BLaER1 treated with 17β-estradiol and CSF1 and Interleukin-3, amounts not matched to agents 10 nM and 100 nM (cell line): ENCODE measurements at regions not wholly inside any gene's neighbourhood (a gene's known extent, or its start where the extent isn't known, plus 50 kb on each side); places are given as distances from the start of the nearest gene placed in this dataset.

ENCODE experiments used
- H3K27ac ChIP-seq, 11 experiments: shearing (Covaris generic); formaldehyde crosslinking; 2 replicates each; pipeline ENCODE4 v1.8.1; 2022
- H3K27me3 ChIP-seq, 11 experiments: shearing (Covaris generic); formaldehyde crosslinking; 2 replicates each; pipeline ENCODE4 v1.8.1; 2022
- H3K36me3 ChIP-seq, 11 experiments: shearing (Covaris generic); formaldehyde crosslinking; 2 replicates each; pipeline ENCODE4 v1.8.1; 2022
- H3K4me1 ChIP-seq, 10 experiments: shearing (Covaris generic); formaldehyde crosslinking; 2 replicates each; pipeline ENCODE4 v1.8.1; 2022
- H3K4me2 ChIP-seq, 11 experiments: shearing (Covaris generic); formaldehyde crosslinking; 2 replicates each; pipeline ENCODE4 v1.8.1; 2022
- H3K4me3 ChIP-seq, 10 experiments: shearing (Covaris generic); formaldehyde crosslinking; 2 replicates each; pipeline ENCODE4 v1.8.1; 2022
- H3K9ac ChIP-seq, 11 experiments: shearing (Covaris generic); formaldehyde crosslinking; 2 replicates each; pipeline ENCODE4 v1.8.1; 2022
- H3K9me3 ChIP-seq, 11 experiments: shearing (Covaris generic); formaldehyde crosslinking; replicated peaks in 1 of 11; 2 replicates each; pipeline ENCODE4 v1.8.1; 2022
- H4K20me1 ChIP-seq, 11 experiments: shearing (Covaris generic); formaldehyde crosslinking; 2 replicates each; pipeline ENCODE4 v1.8.1; 2022
- Cebpa-rat ChIP-seq, 11 experiments: shearing (Covaris generic); IDR thresholded peaks; 2 replicates each; pipeline ENCODE4 v1.8.1; 2022

GRCh38 chr5:120225524-120225923 is 238.6 kb upstream of the PRR16 start:
- H3K4me1 ChIP-seq, result no peaks in the 10 kb centered on the region
- H3K9ac ChIP-seq, result no peak overlapping the region
- TF ChIP-seq Cebpa-rat (IDR thresholded peaks at IDR 0.05), result no peak
- no peaks in the 10 kb centered on the region for H3K36me3 ChIP-seq
- no peak overlapping the region for H3K27ac ChIP-seq
- no peak overlapping the region for H3K4me3 ChIP-seq
- peaks cover 0 to 24% (median 0%) of the 10 kb centered on the region in 11 experiments; a peak in 6 of 22 replicates for H3K9me3 ChIP-seq
- H3K27me3 ChIP-seq, result no peaks in the 10 kb centered on the region
- no peaks in the 10 kb centered on the region for H4K20me1 ChIP-seq
- no peak overlapping the region for H3K4me2 ChIP-seq

- Histone ChIP-seq H3K27ac (no peak overlapping the region), H3K36me3 (no peaks in the 10 kb centered on the region), H4K20me1 (no peaks in the 10 kb centered on the region), H3K4me2 (no peak overlapping the region), H3K4me1 (no peaks in the 10 kb centered on the region), H3K4me3 (no peak overlapping the region), H3K9ac (no peak overlapping the region), H3K9me3 (peaks cover 0 to 13% (median 0%) of the 10 kb centered on the region in 11 experiments; a peak in 5 of 22 replicates), H3K27me3 (no peaks in the 10 kb centered on the region)
- no peak for TF ChIP-seq Cebpa-rat (IDR thresholded peaks at IDR 0.05)
Measured at GRCh38 chr5:120228262-120229031, 235.7 kb upstream of the PRR16 start.

GRCh38 chr5:120229036-120229435 is 235.1 kb upstream of the PRR16 start:
- Histone ChIP-seq H3K4me1 (no peaks in the 10 kb centered on the region), H3K9ac (no peak overlapping the region), H3K4me3 (no peak overlapping the region), H3K27ac (no peak overlapping the region), H3K36me3 (no peaks in the 10 kb centered on the region), H4K20me1 (no peaks in the 10 kb centered on the region), H3K27me3 (no peaks in the 10 kb centered on the region), H3K4me2 (no peak overlapping the region), H3K9me3 (0 out of 22 replicates have a peak, but pooled peaks cover 0 to 9% (median 0%) of the 10 kb centered on the region in 11 experiments)
- TF ChIP-seq Cebpa-rat (IDR thresholded peaks at IDR 0.05), result no peak

GRCh38 chr5:120231563-120231962 is 232.5 kb upstream of the PRR16 start:
- Histone ChIP-seq H3K4me2 (no peak overlapping the region), H3K36me3 (no peaks in the 10 kb centered on the region), H3K27ac (no peak overlapping the region), H3K9ac (no peak overlapping the region), H3K4me3 (no peak overlapping the region), H3K9me3 (peaks cover 0 to 13% (median 0%) of the 10 kb centered on the region in 11 experiments; a peak in 3 of 22 replicates), H3K27me3 (no peaks in the 10 kb centered on the region), H3K4me1 (peaks cover 0 to 8% (median 0%) of the 10 kb centered on the region in 10 experiments; a peak in 1 of 20 replicates), H4K20me1 (no peaks in the 10 kb centered on the region)
- no peak for TF ChIP-seq Cebpa-rat (IDR thresholded peaks at IDR 0.05)

GRCh38 chr5:120236360-120236759 is 227.7 kb upstream of the PRR16 start:
- Histone ChIP-seq H3K4me1 (peaks cover 8 to 50% (median 13%) of the 10 kb centered on the region in 10 experiments), H3K9ac (no peak overlapping the region), H4K20me1 (no peaks in the 10 kb centered on the region), H3K4me3 (no peak overlapping the region), H3K36me3 (no peaks in the 10 kb centered on the region), H3K27me3 (no peaks in the 10 kb centered on the region), H3K4me2 (peak overlapping the region in 1 of 11 experiments; percentile 3; a peak in 1 of 22 replicates), H3K9me3 (peaks cover 0 to 12% (median 0%) of the 10 kb centered on the region in 11 experiments; a peak in 3 of 22 replicates), H3K27ac (no peak overlapping the region)
- no peak for TF ChIP-seq Cebpa-rat (IDR thresholded peaks at IDR 0.05)

GRCh38 chr5:120239086-120239485 is 225.0 kb upstream of the PRR16 start:
- Histone ChIP-seq H3K4me1 (peaks cover 10 to 54% (median 17%) of the 10 kb centered on the region in 10 experiments), H3K9ac (no peak overlapping the region), H3K4me2 (peak overlapping the region in 7 of 11 experiments; percentile 0 to 62 (median 28); a peak in 9 of 22 replicates), H3K4me3 (no peak overlapping the region), H3K9me3 (peaks cover 0 to 10% (median 0%) of the 10 kb centered on the region in 11 experiments; a peak in 3 of 22 replicates), H3K27ac (peak overlapping the region in 1 of 11 experiments; percentile 10; a peak in 2 of 22 replicates), H3K27me3 (no peaks in the 10 kb centered on the region), H4K20me1 (no peaks in the 10 kb centered on the region), H3K36me3 (no peaks in the 10 kb centered on the region)
- no peak for TF ChIP-seq Cebpa-rat (IDR thresholded peaks at IDR 0.05)

- no peaks in the 10 kb centered on the region for H4K20me1 ChIP-seq
- H3K27me3 ChIP-seq, result no peaks in the 10 kb centered on the region
- H3K4me1 ChIP-seq, result peaks cover 10 to 54% (median 17%) of the 10 kb centered on the region in 10 experiments
- H3K36me3 ChIP-seq, result no peaks in the 10 kb centered on the region
- H3K4me3 ChIP-seq, result no peak overlapping the region
- peak overlapping the region; percentile 11 to 65 (median 47); a peak in 18 of 22 replicates for H3K4me2 ChIP-seq
- H3K9me3 ChIP-seq, result peaks cover 0 to 2% (median 0%) of the 10 kb centered on the region in 11 experiments; a peak in 1 of 22 replicates
- H3K27ac ChIP-seq, result 0 out of 22 replicates have a peak overlapping the region, but pooled peaks of 1 of the 11 experiments have one; percentile 1
- TF ChIP-seq Cebpa-rat (IDR thresholded peaks at IDR 0.05), result no peak
- H3K9ac ChIP-seq, result no peak overlapping the region
Measured at GRCh38 chr5:120240706-120241105, 223.4 kb upstream of the PRR16 start.

- Histone ChIP-seq H3K36me3 (no peaks in the 10 kb centered on the region), H3K27me3 (no peaks in the 10 kb centered on the region), H3K4me1 (peaks cover 10 to 51% (median 17%) of the 10 kb centered on the region in 10 experiments), H3K27ac (0 out of 22 replicates have a peak overlapping the region, but pooled peaks of 1 of the 11 experiments have one; percentile 1), H3K9ac (no peak overlapping the region), H4K20me1 (no peaks in the 10 kb centered on the region), H3K9me3 (no peaks in the 10 kb centered on the region), H3K4me3 (no peak overlapping the region), H3K4me2 (peak overlapping the region; percentile 1 to 65 (median 47); a peak in 20 of 22 replicates)
- TF ChIP-seq Cebpa-rat (IDR thresholded peaks at IDR 0.05), result no peak
Measured at GRCh38 chr5:120241400-120241799, 222.7 kb upstream of the PRR16 start.

GRCh38 chr5:120251898-120252297 is 212.2 kb upstream of the PRR16 start:
- no peaks in the 10 kb centered on the region for H3K36me3 ChIP-seq
- H3K27me3 ChIP-seq, result no peaks in the 10 kb centered on the region
- no peaks in the 10 kb centered on the region for H4K20me1 ChIP-seq
- no peak for TF ChIP-seq Cebpa-rat (IDR thresholded peaks at IDR 0.05)
- H3K4me3 ChIP-seq, result no peak overlapping the region
- no peak overlapping the region for H3K9ac ChIP-seq
- 0 out of 20 replicates have a peak, but pooled peaks cover 0 to 4% (median 0%) of the 10 kb centered on the region in 10 experiments for H3K4me1 ChIP-seq
- no peak overlapping the region for H3K4me2 ChIP-seq
- no peaks in the 10 kb centered on the region for H3K9me3 ChIP-seq
- no peak overlapping the region for H3K27ac ChIP-seq
